ENCODE measurements at regions not wholly inside any gene's neighbourhood (a gene's known extent, or its start where the extent isn't known, plus 50 kb on each side); places are given as distances from the start of the nearest gene placed in this dataset.
"Not testable (repeated sequence)": the region's sequence is repeated elsewhere in the genome, so short reads cannot be mapped to it uniquely, and the experiment has no call there.

DNA sequence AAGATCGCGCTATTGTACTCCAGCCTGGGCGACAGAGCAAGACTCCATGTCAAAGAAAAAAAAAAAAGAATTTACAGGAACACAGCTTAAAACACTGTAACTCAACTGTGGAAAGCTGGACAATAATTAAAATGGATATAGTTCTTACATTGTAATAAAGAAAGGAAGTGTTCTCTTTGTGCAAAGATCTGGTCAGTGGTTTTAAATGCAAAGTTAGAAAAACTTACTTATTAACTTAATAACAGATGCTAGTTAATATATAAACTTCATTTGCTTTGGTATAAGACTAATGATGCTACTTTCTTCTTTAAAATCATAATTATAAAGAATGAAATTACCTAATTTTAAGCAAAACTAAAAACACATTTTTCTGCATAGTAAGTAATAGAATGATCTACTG lies 2024.1 kb upstream of the TENM3 start:
- no peak for DNase-seq

DNA sequence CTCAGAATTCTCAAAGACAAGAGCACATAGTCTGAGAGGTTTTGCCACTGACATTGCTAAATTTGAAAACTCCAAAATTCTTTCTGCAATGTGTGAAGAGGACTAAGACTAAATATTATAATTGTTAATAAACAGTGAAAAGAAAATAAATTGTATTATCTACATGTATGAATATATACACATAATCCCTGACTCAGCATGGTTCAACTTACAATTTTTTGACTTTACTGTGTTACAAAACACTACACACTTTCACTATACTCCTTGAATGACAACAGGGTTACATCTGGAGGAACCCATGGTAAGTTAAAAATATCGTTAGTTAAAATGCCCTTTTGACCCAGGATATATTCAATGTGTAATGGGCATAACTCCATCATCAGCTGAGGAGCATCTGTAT lies 2017.2 kb upstream of the TENM3 start:
- no peak for DNase-seq

- DNase-seq, result no peak
Observed at GRCh38 chr4:180234730-180235129, 2008.5 kb upstream of the TENM3 start.

- no peak for DNase-seq
Observed at GRCh38 chr4:180240670-180241069, 2002.5 kb upstream of the TENM3 start.

- DNase-seq, result no peak
Observed at GRCh38 chr4:180253419-180253818, 1989.8 kb upstream of the TENM3 start.

GRCh38 chr4:180261346-180261745 lies 1981.9 kb upstream of the TENM3 start:
- no peak for DNase-seq

DNA sequence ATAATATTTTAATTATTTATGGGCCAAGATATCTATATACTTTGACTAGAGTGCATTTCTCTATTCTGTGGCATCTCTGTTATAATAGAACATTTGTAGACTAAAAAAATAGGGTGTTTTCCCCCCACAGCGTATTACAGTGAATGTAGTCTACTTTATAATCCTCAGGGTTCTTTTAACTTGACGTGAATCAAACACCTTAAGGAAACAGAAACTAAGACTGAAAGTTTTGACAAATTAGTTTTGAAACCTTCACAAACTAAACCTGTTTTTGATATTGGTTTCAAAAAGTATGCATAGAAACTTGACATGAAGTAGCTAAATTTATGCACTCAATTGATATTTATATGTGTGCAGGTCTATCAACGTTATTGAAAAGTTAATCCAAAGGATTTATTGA lies 1963.1 kb upstream of the TENM3 start:
- no peak for DNase-seq

DNA sequence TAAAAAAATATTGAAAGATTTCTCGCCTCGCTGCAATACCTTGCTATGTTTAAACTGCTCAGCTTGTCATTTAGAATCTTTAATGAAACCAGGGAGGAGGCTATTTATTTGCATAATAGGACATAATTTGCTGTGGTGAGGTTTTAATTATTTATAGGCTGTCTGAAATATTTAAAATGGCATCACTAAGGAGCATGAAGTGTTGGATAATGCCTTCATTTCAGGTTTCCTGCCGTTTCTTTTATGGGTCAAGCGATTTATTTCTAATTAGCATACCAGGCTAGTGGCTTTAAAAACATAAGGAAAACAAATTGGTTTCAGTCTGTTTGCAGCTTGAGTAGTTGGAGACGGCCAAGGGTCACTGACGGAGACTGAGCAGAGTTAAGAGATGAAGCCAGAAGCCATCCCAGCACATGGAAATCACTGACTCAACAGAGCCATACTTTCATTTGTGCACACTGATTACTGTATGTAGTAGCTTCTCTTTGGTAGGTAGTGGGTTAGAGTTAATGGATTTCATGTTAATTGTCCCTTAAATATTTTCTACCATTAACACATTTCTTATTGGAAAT lies 1962.4 kb upstream of the TENM3 start:
- DNase-seq, result no peak

DNA sequence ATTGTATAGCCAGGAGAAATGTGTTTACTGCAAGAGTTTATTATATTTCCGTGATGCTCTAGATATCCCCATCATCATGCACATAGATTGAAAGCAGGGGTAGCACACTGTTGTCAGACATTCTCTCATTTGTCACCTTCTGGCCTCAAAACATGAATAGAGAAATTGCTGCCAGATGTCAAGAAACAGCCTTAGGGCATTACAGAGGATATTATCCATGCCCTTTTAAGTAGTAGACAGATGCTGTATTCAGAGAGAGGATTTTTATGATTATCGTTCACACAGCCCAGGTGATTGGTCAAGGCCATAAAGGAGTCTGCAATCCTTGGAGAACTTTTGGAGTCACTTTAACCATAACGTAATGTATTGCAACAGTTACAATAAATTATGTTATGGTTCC lies 1961.5 kb upstream of the TENM3 start:
- DNase-seq, result no peak

DNA sequence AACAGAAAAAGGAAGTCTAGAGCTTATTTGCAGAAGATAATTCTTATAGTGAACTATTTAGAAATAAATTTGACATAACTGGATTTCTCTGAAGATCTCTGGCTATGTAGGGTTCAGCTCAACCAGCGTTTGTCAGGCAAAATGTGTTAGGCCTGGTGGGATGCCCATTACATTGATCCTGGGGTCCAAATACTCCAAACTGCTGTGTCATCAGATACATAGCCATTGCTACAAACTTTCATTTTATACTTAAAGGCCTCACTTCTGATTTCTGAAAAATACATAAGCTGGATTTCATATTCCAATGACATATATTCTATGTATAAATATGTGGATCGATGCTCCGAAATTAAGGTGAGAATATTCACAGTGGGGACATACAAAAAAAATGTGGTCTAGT lies 1958.9 kb upstream of the TENM3 start:
- no peak for DNase-seq

GRCh38 chr4:180285796-180286195 lies 1957.4 kb upstream of the TENM3 start:
- DNase-seq, result no peak

DNA sequence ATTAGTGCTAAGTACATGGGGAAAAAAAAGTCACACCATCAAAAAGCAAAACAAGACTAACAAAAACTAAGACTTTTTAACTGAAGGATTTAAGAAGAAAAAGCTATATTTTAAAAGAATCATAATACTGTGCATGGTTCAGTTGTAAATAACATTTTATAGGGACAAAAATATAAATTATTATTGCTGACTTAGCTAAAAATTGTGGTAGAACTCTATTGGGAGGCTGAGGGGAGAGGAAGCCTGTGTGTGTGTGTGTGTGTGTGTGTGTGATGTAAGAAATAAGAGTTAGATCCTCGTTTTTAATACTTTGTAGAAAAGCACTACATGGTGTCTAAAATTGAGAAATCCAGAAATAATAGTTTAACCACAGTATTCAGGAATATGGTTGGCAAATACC lies 1950.9 kb upstream of the TENM3 start:
- no peak for DNase-seq

DNA sequence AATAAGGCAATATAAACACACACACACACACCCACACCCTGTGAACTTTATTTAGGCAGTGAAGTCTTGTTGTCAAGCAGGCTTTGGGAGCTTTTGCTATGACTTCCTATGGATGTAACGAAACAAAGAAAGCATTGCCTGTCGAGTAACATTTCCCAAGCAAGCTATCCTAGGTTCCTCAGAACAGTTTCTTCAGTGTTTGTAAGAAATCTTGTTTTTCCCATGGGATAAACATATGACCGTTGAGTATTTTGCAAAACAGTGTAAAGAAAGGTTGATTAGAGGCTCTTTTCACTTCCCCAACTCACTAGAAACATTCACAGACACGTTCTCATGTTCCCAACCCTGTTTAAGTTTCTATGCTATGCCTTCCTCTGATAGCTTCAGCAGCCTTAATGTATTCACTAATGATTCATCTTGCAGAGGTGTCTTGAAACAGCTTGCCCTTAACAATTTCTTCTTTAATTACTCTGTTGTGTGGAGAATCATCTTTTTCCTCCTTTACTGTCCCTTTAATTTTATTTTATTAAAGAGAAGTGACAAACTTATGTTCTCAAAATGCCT lies 1947.1 kb upstream of the TENM3 start:
- no peak for DNase-seq

GRCh38 chr4:180304321-180304720 lies 1938.9 kb upstream of the TENM3 start:
- no peak for DNase-seq

GRCh38 chr4:180310616-180311015 lies 1932.6 kb upstream of the TENM3 start:
- no peak for DNase-seq

DNA sequence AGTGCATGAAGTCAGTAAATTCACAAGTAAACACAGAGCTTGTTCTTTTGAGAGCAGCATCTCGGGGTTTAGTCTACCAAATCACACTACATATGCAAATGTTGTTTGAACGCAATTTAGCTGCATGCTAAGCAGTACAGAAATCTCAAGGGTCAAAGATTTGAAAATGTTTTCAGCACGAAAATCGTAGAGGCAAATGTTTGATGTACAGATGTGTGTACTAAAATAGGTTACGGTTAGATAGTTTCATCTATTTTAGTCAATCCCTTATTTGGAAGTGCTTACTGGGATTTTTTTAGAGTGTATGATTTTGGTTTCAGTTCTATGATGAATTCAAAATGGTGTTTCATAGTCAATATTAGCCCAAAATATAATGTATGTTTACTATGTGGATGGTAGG lies 1928.2 kb upstream of the TENM3 start:
- no peak for DNase-seq

DNA sequence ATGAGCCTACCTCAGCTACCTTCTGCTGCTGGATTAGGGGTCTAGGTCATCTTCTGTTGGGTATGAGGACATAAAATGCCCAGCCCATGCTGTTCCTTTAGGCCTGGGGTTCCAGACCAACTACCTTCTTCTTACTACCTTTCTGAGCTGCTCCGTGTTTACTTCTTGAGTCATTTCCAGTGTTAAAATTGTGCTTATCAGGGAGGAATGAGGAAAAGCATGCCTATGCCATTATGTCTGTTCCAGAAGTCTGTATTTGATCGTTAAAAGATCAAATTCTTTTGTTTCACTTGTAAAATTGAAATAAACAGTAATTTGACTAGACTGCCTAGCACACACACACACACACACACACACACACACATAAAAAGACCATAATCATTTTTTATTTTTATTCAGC lies 1912.7 kb upstream of the TENM3 start:
- no peak for DNase-seq

GRCh38 chr4:180333162-180333561 lies 1910.0 kb upstream of the TENM3 start:
- DNase-seq, result no peak

GRCh38 chr4:180335566-180335965 lies 1907.6 kb upstream of the TENM3 start:
- no peak for DNase-seq

DNA sequence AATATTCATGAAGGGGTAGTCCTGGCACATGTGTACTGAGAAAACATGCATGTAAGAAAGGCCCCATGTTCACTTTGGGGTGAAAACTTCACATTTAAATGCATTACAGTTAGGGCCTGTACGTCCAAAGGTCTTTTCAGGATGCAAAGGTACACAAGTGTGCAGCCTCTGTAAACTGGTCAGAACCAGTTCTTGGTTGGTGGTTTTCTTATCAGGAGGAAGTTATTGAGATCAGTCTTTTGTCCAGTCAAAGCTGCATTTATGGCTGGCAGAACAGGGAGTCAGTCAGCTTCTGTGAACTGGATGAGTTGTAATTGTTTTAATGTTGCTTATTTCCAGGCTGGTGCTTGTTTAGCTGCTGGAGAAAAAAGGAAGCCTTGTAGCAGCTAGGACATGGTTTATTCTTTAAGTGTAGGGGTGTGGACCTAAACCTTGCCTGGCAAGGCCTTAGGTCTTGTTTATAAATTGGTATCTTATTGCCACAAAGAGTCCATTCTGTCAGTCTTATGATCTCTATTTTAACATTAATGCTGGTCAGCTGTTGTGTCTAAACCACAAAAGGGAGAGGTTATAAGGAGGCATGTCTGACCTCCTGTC lies 1906.6 kb upstream of the TENM3 start:
- no peak for DNase-seq

- no peak for DNase-seq
Observed at GRCh38 chr4:180341926-180342325, 1901.3 kb upstream of the TENM3 start.

GRCh38 chr4:180350901-180351300 lies 1892.3 kb upstream of the TENM3 start:
- no peak for DNase-seq

DNA sequence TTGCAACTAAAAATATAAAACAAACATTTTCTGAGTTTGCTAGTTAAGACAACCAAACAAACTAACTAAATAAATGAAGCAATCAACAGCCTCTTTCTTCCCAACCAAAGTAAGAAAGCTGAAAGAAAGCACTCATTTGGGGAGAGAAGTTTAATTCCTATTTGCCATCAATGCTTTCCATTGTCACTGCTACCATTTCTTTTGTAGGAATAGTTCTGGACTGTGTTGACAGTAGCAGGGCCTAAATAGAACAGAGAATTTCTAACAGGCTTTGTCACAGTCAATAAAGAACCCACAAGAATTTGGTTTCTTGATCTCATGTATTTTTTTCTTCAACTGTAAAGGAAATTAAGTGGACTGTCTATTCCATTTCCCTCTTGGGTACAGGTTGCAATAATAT lies 1886.4 kb upstream of the TENM3 start:
- DNase-seq, result no peak

GRCh38 chr4:180360113-180360512 lies 1883.1 kb upstream of the TENM3 start:
- not testable (repeated sequence) for DNase-seq

DNA sequence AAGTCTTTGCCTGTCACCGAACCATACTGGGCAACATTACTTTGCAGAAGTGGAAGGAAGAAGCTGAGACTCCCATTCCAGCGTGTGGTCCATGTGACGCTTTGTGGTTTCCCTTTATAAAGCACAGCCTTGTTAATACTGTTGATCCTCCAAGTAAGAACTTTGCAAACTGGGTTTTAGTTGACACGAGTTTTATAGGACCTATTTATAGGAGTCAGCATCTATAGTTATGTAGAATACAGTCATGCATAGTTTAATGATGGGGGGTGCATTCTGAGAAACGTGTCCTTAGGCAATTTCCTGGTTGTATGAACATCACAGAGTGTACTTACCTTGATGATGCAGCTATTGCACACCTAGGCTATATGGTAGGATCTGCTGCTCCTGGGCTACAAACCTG lies 1879.4 kb upstream of the TENM3 start:
- no peak for DNase-seq

All from activated naive CD4-positive, alpha-beta T cell (primary cell).